GM15510 (cell line): ENCODE measurements at regions not wholly inside any gene's neighbourhood (a gene's known extent, or its start where the extent isn't known, plus 50 kb on each side); places are given as distances from the start of the nearest gene placed in this dataset.

ENCODE experiments used
- POLR2A ChIP-seq: IDR thresholded peaks from 3 replicates; pipeline ENCODE4 v1.6.1; 2011; ENCODE audit warnings: borderline replicate concordance; ENCODE audit not compliant: insufficient read length; ENCODE audit errors: extremely low read depth

- no peak for TF ChIP-seq POLR2A
Measured at GRCh38 chr5:18507114-18507513, 872.9 kb downstream of the TAF11L14 start.

DNA sequence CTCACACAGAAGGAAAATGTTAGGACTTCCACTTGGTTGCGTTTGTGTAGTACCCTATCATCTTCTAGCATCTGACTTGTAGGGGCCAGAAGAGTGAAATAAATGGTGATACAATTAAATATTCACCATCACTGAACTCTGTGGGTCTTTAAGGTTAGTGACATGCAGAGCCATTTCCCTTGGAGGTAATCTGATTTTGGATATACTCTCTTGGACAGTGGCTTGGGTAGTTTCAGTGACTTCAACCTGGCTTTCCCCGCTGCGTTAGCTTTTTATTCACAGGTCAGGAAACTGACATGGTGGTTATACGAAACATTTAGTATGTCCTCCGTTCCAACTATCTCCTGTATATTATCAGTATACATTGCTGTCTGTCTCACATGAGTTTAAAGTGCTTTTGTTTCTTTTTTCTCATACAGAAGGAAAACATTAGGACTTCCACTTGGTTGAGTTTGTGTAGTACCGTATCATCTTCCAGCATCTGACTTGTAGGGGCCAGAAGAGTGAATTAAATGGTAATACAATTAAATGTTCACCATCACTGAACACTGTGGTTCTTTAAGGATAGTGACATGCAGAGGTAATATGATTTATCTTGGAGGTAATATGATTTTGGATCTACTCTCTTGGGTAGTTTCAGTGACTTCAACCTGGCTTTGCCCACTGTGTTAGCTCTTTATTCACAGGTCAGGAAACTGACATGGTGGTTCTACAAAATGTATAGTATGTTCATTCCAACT is 883.6 kb downstream of the TAF11L14 start:
- no peak for TF ChIP-seq POLR2A

DNA sequence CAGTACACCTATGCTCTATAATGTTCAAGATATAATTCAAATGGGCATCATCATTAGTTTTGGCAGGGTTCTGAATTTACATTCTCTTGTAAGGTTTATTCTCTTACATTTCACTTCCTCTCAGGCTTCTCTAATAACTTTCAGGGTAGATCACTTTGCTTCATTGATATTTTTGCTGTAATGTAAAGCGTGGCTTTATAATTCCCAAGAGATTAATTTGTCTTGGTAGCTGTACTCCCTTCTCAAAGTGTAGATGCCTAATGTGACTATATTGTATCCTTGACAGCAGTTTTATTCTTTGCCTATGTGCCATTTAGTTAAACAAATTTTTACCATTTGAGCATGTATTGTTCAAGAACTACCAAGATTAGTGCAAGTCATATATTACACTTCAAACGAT is 889.1 kb downstream of the TAF11L14 start:
- no peak for TF ChIP-seq POLR2A

- TF ChIP-seq POLR2A: no peak
Measured at GRCh38 chr5:18526792-18527405, 892.6 kb downstream of the TAF11L14 start.

GRCh38 chr5:18533137-18533536 is 898.9 kb downstream of the TAF11L14 start:
- TF ChIP-seq POLR2A: no peak

DNA sequence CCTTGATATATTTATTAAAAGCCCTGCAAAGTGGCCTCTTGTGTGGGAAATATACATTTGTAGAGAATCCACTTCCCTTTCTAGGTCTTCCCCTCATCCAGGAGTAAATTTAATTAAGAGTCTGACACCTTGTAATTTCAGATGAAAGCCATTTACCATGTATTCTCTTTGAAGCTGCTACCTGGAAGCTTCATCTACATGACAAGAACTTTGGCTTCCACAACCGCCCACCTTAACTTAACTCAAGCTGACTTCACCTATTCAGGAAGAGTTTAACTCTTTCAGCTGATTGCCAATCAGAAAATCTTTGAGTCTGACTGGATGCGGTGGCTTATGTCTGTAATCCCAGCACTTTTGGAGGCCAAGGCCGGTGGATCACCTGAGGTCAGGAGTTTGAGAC is 899.9 kb downstream of the TAF11L14 start:
- no peak for TF ChIP-seq POLR2A

DNA sequence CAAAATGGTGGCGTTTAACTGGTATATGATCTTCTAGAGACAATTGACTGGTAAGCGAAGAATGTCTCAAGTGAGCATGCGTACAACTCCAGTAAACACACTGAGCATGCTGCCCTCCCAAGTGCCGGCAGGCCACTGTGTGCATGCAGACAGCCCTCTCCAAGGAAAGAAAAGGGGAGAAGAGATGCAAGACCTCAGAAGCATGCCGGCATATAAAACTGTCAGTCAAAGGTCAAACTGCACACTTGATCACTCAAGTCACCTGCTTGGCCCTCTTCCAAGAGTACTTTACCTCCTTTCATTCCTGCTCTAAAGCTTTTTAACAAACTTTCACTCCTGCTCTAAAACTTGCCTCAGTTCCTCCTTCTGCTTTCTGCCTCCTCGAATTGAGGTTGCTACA is 910.2 kb downstream of the TAF11L14 start:
- no peak for TF ChIP-seq POLR2A

- TF ChIP-seq POLR2A: no peak
Measured at GRCh38 chr5:18546591-18546990, 912.3 kb downstream of the TAF11L14 start.

GRCh38 chr5:18551716-18552115 is 917.5 kb downstream of the TAF11L14 start:
- TF ChIP-seq POLR2A: no peak

GRCh38 chr5:18553269-18553668 is 919.0 kb downstream of the TAF11L14 start:
- no peak for TF ChIP-seq POLR2A

DNA sequence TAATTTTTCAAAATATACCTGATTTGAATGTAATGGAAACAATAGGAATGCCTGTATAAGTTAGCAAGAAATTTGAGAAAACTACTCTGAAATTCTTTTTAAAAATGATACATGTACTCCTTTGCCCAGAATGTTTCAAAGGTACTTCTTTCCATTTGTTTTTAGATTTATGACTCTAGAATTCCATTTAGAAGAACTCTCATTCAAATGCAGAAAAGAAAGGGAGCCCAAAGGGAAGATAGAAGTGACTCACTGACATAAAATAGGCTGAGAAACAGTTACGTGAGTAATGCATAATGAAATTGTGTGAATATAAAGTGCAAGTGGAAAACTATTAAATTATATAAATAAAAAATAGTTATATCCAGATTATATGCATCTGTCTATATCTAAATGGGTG is 926.3 kb downstream of the TAF11L14 start:
- no peak for TF ChIP-seq POLR2A

- TF ChIP-seq POLR2A: no peak
Measured at GRCh38 chr5:18563853-18564252, 929.6 kb downstream of the TAF11L14 start.

DNA sequence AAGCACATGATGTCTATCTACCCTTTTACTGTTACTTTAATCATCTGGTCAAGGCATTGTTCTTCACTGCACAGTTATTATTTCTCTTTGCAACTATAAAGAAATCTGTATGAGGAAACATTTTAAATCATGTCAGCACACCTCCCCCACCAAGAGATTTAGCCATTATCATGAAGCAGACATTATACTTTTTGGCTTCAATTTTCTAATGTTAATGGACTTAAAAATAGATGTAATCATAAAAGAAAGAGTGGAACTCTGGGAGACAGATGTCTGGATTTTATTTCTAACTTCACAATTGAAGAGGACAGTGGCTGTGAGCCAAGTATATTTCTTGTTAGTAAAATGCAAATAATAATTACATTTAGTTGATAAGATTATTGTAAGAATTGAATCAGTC is 932.4 kb downstream of the TAF11L14 start:
- TF ChIP-seq POLR2A: no peak

DNA sequence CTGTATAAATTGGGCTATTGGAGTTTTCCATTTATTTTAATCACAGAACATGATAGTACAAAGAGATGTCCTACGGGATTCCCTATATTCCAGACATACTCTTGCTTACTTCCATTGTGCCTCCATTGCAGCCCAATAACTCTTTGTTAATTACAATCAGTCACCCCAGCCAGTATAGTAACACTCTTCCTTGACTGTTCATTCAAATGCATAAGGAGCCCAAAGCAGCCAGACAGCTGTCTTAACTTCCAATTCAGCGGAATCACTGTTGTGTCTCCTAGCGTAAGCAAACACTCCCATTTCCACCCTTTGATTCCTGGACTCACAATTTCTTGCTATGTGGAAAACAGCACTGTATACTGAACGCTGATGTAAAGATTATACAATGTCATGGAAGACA is 942.3 kb downstream of the TAF11L14 start:
- no peak for TF ChIP-seq POLR2A

GRCh38 chr5:18601185-18601584 is 966.9 kb downstream of the TAF11L14 start:
- TF ChIP-seq POLR2A: no peak

DNA sequence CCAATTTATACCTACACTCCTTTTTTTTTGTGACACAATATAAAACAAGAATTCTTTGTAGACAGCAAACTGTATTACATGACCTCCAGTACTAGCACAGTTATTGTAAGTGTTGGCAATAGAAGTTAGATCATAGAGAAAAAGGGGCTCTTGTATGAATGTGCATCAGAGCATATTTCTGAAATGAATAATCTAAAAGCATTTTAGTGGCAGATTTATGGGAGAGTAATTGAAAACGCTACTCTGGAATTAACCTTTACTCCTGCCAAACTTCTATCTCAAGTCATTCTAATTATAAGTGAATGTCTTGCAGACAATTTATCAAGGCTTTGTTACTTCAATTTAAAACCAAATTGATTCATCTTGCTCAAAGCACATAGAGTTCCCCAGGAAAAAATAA is 968.1 kb downstream of the TAF11L14 start:
- no peak for TF ChIP-seq POLR2A
